ENCODE measurements at regions not wholly inside any gene's neighbourhood (a gene's known extent, or its start where the extent isn't known, plus 50 kb on each side); places are given as distances from the start of the nearest gene placed in this dataset.
"Not testable (repeated sequence)": the region's sequence is repeated elsewhere in the genome, so short reads cannot be mapped to it uniquely, and the experiment has no call there.

- not testable (repeated sequence) for H3K4me3 Mint-ChIP-seq; H3K36me3 Mint-ChIP-seq (ENCODE audit: low read depth); H3K9me3 Mint-ChIP-seq; DNase-seq; H3K4me1 Mint-ChIP-seq (ENCODE audit: low read depth); H3K27ac Mint-ChIP-seq; H3K27me3 Mint-ChIP-seq
Measured at GRCh38 chr9:42306625-42307024, 123.2 kb downstream of the SPATA31A6 start.

- H3K36me3 Mint-ChIP-seq (ENCODE audit: low read depth); H3K4me1 Mint-ChIP-seq (ENCODE audit: low read depth); H3K27ac Mint-ChIP-seq; H3K27me3 Mint-ChIP-seq; H3K9me3 Mint-ChIP-seq; DNase-seq; H3K4me3 Mint-ChIP-seq: not testable (repeated sequence)
Measured at GRCh38 chr9:42307449-42307848, 124.0 kb downstream of the SPATA31A6 start.

GRCh38 chr9:42310972-42311371 is 127.5 kb downstream of the SPATA31A6 start:
- H3K4me3 Mint-ChIP-seq; H3K4me1 Mint-ChIP-seq (ENCODE audit: low read depth); DNase-seq; H3K27me3 Mint-ChIP-seq; H3K9me3 Mint-ChIP-seq; H3K36me3 Mint-ChIP-seq (ENCODE audit: low read depth); H3K27ac Mint-ChIP-seq: not testable (repeated sequence)

- not testable (repeated sequence) for H3K4me1 Mint-ChIP-seq (ENCODE audit: low read depth); DNase-seq; H3K27me3 Mint-ChIP-seq; H3K9me3 Mint-ChIP-seq; H3K27ac Mint-ChIP-seq; H3K36me3 Mint-ChIP-seq (ENCODE audit: low read depth); H3K4me3 Mint-ChIP-seq
Measured at GRCh38 chr9:42316026-42316425, 132.6 kb downstream of the SPATA31A6 start.

GRCh38 chr9:42317677-42318076 is 134.2 kb downstream of the SPATA31A6 start:
- not testable (repeated sequence) for DNase-seq; H3K27ac Mint-ChIP-seq; H3K4me3 Mint-ChIP-seq; H3K4me1 Mint-ChIP-seq (ENCODE audit: low read depth); H3K9me3 Mint-ChIP-seq; H3K27me3 Mint-ChIP-seq; H3K36me3 Mint-ChIP-seq (ENCODE audit: low read depth)

GRCh38 chr9:42323084-42323809 is 139.8 kb downstream of the SPATA31A6 start:
- H3K9me3 Mint-ChIP-seq; H3K36me3 Mint-ChIP-seq (ENCODE audit: low read depth); DNase-seq: not testable (repeated sequence)

GRCh38 chr9:42325142-42325541 is 141.7 kb downstream of the SPATA31A6 start:
- not testable (repeated sequence) for H3K9me3 Mint-ChIP-seq

More at GRCh38 chr9:42323084-42323809, 139.8 kb downstream of the SPATA31A6 start:
- H3K4me3 Mint-ChIP-seq; H3K4me1 Mint-ChIP-seq (ENCODE audit: low read depth); H3K27me3 Mint-ChIP-seq; H3K27ac Mint-ChIP-seq: not testable (repeated sequence)

GRCh38 chr9:42325561-42325960 is 142.1 kb downstream of the SPATA31A6 start:
- not testable (repeated sequence) for H3K36me3 Mint-ChIP-seq (ENCODE audit: low read depth); DNase-seq; H3K27ac Mint-ChIP-seq; H3K9me3 Mint-ChIP-seq; H3K27me3 Mint-ChIP-seq; H3K4me3 Mint-ChIP-seq; H3K4me1 Mint-ChIP-seq (ENCODE audit: low read depth)

More at GRCh38 chr9:42325142-42325541, 141.7 kb downstream of the SPATA31A6 start:
- not testable (repeated sequence) for DNase-seq; H3K4me3 Mint-ChIP-seq; H3K27me3 Mint-ChIP-seq; H3K36me3 Mint-ChIP-seq (ENCODE audit: low read depth); H3K4me1 Mint-ChIP-seq (ENCODE audit: low read depth); H3K27ac Mint-ChIP-seq

GRCh38 chr9:42326482-42326881 is 143.0 kb downstream of the SPATA31A6 start:
- not testable (repeated sequence) for H3K36me3 Mint-ChIP-seq (ENCODE audit: low read depth); H3K27ac Mint-ChIP-seq; H3K9me3 Mint-ChIP-seq; DNase-seq; H3K4me1 Mint-ChIP-seq (ENCODE audit: low read depth); H3K27me3 Mint-ChIP-seq; H3K4me3 Mint-ChIP-seq

GRCh38 chr9:42335342-42335741 is 151.9 kb downstream of the SPATA31A6 start:
- H3K36me3 Mint-ChIP-seq (ENCODE audit: low read depth); H3K27me3 Mint-ChIP-seq; H3K4me3 Mint-ChIP-seq; H3K9me3 Mint-ChIP-seq; H3K4me1 Mint-ChIP-seq (ENCODE audit: low read depth); H3K27ac Mint-ChIP-seq; DNase-seq: not testable (repeated sequence)

- DNase-seq; H3K4me1 Mint-ChIP-seq (ENCODE audit: low read depth); H3K27ac Mint-ChIP-seq; H3K36me3 Mint-ChIP-seq (ENCODE audit: low read depth); H3K9me3 Mint-ChIP-seq; H3K27me3 Mint-ChIP-seq; H3K4me3 Mint-ChIP-seq: not testable (repeated sequence)
Measured at GRCh38 chr9:42335984-42336657, 152.7 kb downstream of the SPATA31A6 start.

GRCh38 chr9:42338275-42338674 is 154.8 kb downstream of the SPATA31A6 start:
- H3K4me3 Mint-ChIP-seq; H3K27ac Mint-ChIP-seq; H3K36me3 Mint-ChIP-seq (ENCODE audit: low read depth); H3K4me1 Mint-ChIP-seq (ENCODE audit: low read depth); DNase-seq; H3K9me3 Mint-ChIP-seq; H3K27me3 Mint-ChIP-seq: not testable (repeated sequence)

GRCh38 chr9:42339671-42340434 is 156.4 kb downstream of the SPATA31A6 start:
- H3K4me3 Mint-ChIP-seq; H3K27me3 Mint-ChIP-seq; DNase-seq; H3K27ac Mint-ChIP-seq; H3K4me1 Mint-ChIP-seq (ENCODE audit: low read depth); H3K36me3 Mint-ChIP-seq (ENCODE audit: low read depth); H3K9me3 Mint-ChIP-seq: not testable (repeated sequence)

GRCh38 chr9:42340435-42340723 is 156.9 kb downstream of the SPATA31A6 start:
- not testable (repeated sequence) for H3K27ac Mint-ChIP-seq; H3K4me3 Mint-ChIP-seq; H3K27me3 Mint-ChIP-seq; H3K36me3 Mint-ChIP-seq (ENCODE audit: low read depth); H3K9me3 Mint-ChIP-seq; H3K4me1 Mint-ChIP-seq (ENCODE audit: low read depth); DNase-seq

GRCh38 chr9:42341860-42342259 is 158.4 kb downstream of the SPATA31A6 start:
- DNase-seq; H3K27me3 Mint-ChIP-seq; H3K4me1 Mint-ChIP-seq (ENCODE audit: low read depth); H3K9me3 Mint-ChIP-seq; H3K4me3 Mint-ChIP-seq; H3K36me3 Mint-ChIP-seq (ENCODE audit: low read depth); H3K27ac Mint-ChIP-seq: not testable (repeated sequence)
